Mesenchymal stem cell (in vitro differentiated cells and primary cell): ENCODE measurements at regions not wholly inside any gene's neighbourhood (a gene's known extent, or its start where the extent isn't known, plus 50 kb on each side); places are given as distances from the start of the nearest gene placed in this dataset.

ENCODE experiments used
- DNase-seq: peaks from one replicate; pipeline ENCODE4 v3.0.0-alpha.2; 2013
- H2AFZ ChIP-seq: one replicate; pipeline ENCODE4 v1.6.1; 2013; ENCODE audit warnings: low read depth, mild to moderate bottlenecking, control low read depth, inconsistent platforms, low read length, moderate library complexity
- H2AK5ac ChIP-seq: 2 replicates; pipeline ENCODE4 v1.6.1; 2013; ENCODE audit warnings: low read length, moderate library complexity, mild to moderate bottlenecking, inconsistent platforms; ENCODE audit not compliant: severe bottlenecking
- H2BK120ac ChIP-seq: one replicate; pipeline ENCODE4 v1.6.1; 2013; ENCODE audit warnings: low read depth, mild to moderate bottlenecking, inconsistent platforms, low read length, moderate library complexity
- H2BK12ac ChIP-seq, 2 experiments: one replicate each; pipeline ENCODE4 v1.6.1; 2013; ENCODE audit warnings: inconsistent platforms in 2 of 2, low read length in 2 of 2, mild to moderate bottlenecking in 2 of 2, moderate library complexity in 2 of 2, control low read depth in 1 of 2
- H2BK15ac ChIP-seq: one replicate; pipeline ENCODE4 v1.6.1; 2013; ENCODE audit warnings: mild to moderate bottlenecking, low read depth, inconsistent platforms; ENCODE audit not compliant: poor library complexity, severe bottlenecking
- H2BK5ac ChIP-seq: 2 replicates; pipeline ENCODE4 v1.6.1; 2013; ENCODE audit warnings: low read depth, mild to moderate bottlenecking, low read length, control low read depth, inconsistent platforms; ENCODE audit not compliant: poor library complexity, severe bottlenecking
- H3K14ac ChIP-seq, 2 experiments: one replicate each; pipeline ENCODE4 v1.6.1; 2013; ENCODE audit warnings: inconsistent platforms in 2 of 2, low read length in 2 of 2, control low read depth in 1 of 2, mild to moderate bottlenecking in 1 of 2, moderate library complexity in 1 of 2
- H3K18ac ChIP-seq, 2 experiments: one replicate each; pipeline ENCODE4 v1.6.1; 2013; ENCODE audit warnings: inconsistent platforms in 2 of 2, low read length in 2 of 2, control low read depth in 1 of 2, low read depth in 1 of 2, mild to moderate bottlenecking in 1 of 2
- H3K23ac ChIP-seq, 2 experiments: one replicate each; pipeline ENCODE4 v1.6.1; 2013; ENCODE audit warnings: inconsistent platforms in 2 of 2, low read length in 2 of 2, mild to moderate bottlenecking in 2 of 2, moderate library complexity in 2 of 2, control low read depth in 1 of 2
- H3K27ac ChIP-seq: 2 replicates; pipeline ENCODE4 v1.5.1; 2013; ENCODE audit warnings: mild to moderate bottlenecking, moderate library complexity, low read length, control low read depth, inconsistent platforms; ENCODE audit not compliant: poor library complexity, severe bottlenecking
- H3K27me3 ChIP-seq, 2 experiments: 2 replicates each; pipeline versions ENCODE4 v1.6.1 to v1.7.0; 2013; ENCODE audit warnings: low read length in 2 of 2, mild to moderate bottlenecking in 2 of 2, moderate library complexity in 2 of 2, control low read depth in 1 of 2, inconsistent platforms in 1 of 2; ENCODE audit not compliant: control insufficient read depth in 1 of 2, insufficient read depth in 1 of 2
- H3K36me3 ChIP-seq, 2 experiments: 2 replicates each; pipeline versions ENCODE4 v1.6.1 to v1.7.0; 2013; ENCODE audit warnings: low read length in 2 of 2, control low read depth in 1 of 2, inconsistent platforms in 1 of 2, low read depth in 1 of 2, mild to moderate bottlenecking in 1 of 2; ENCODE audit not compliant: insufficient read depth in 2 of 2, control insufficient read depth in 1 of 2
- H3K4ac ChIP-seq, 2 experiments: one replicate each; pipeline ENCODE4 v1.6.1; 2013; ENCODE audit warnings: inconsistent platforms in 2 of 2, low read length in 2 of 2, mild to moderate bottlenecking in 2 of 2, moderate library complexity in 2 of 2, control low read depth in 1 of 2, low read depth in 1 of 2
- H3K4me1 ChIP-seq: 2 replicates; pipeline ENCODE4 v1.6.1; 2013; ENCODE audit warnings: low read depth, low read length, control low read depth; ENCODE audit not compliant: control insufficient read depth, insufficient read depth
- H3K4me2 ChIP-seq: 2 replicates; pipeline ENCODE4 v1.6.1; 2013; ENCODE audit warnings: low read length, mild to moderate bottlenecking, inconsistent platforms; ENCODE audit not compliant: poor library complexity, severe bottlenecking
- H3K4me3 ChIP-seq, 2 experiments: 2 replicates each; pipeline versions ENCODE4 v1.5.1 to v1.7.0; 2013; ENCODE audit warnings: low read length in 2 of 2, mild to moderate bottlenecking in 2 of 2, control low read depth in 1 of 2, low read depth in 1 of 2; ENCODE audit not compliant: insufficient read depth in 1 of 2
- H3K79me1 ChIP-seq: replicated peaks from 2 replicates; pipeline ENCODE4 v1.6.1; 2013; ENCODE audit warnings: mild to moderate bottlenecking, control low read depth, low read length, inconsistent platforms; ENCODE audit not compliant: poor library complexity, severe bottlenecking
- H3K9ac ChIP-seq: 2 replicates; pipeline ENCODE4 v1.7.0; 2013; ENCODE audit warnings: mild to moderate bottlenecking, low read length, moderate library complexity
- H3K9me3 ChIP-seq: 2 replicates; pipeline ENCODE4 v1.7.0; 2013; ENCODE audit warnings: mild to moderate bottlenecking, low read length; ENCODE audit not compliant: control insufficient read depth
- H4K8ac ChIP-seq: one replicate; pipeline ENCODE4 v1.6.1; 2013; ENCODE audit warnings: inconsistent platforms, mild to moderate bottlenecking, low read length, moderate library complexity
- H4K91ac ChIP-seq: one replicate; pipeline ENCODE4 v1.6.1; 2013; ENCODE audit warnings: mild to moderate bottlenecking, low read length, inconsistent platforms
- WGBS: methylation state at CpG from one replicate; pipeline ENCODE4 v1.1.7; 2013; ENCODE audit warnings: mixed read lengths; 5-methylcytosine and 5-hydroxymethylcytosine counted together

GRCh38 chr15:94740469-94740868 is 509.1 kb downstream of the MCTP2 start:
- H3K9me3 ChIP-seq = peaks cover 5% of the 10 kb centered on the region
- H3K27ac ChIP-seq = no peak overlapping the region
- no peaks in the 10 kb centered on the region for H3K4me1 ChIP-seq
- no peak overlapping the region for H3K4me2 ChIP-seq
- no peak overlapping the region for H2BK120ac ChIP-seq
- H3K4me3 ChIP-seq = no peak overlapping the region
- H3K36me3 ChIP-seq = no peaks in the 10 kb centered on the region
- DNase-seq = no peak
- no peak overlapping the region for H3K9ac ChIP-seq
- H3K14ac ChIP-seq = no peak overlapping the region
- no peak overlapping the region for H4K91ac ChIP-seq
- no peak overlapping the region for H3K23ac ChIP-seq
- no peak overlapping the region for H2BK5ac ChIP-seq
- no peak overlapping the region for H2BK12ac ChIP-seq
- no peak overlapping the region for H3K18ac ChIP-seq
- H4K8ac ChIP-seq = no peak overlapping the region
- no CpG with 5 or more reads among the region's 2 CpGs for WGBS
- H2BK15ac ChIP-seq = no peak overlapping the region
- H3K79me1 ChIP-seq = no peaks in the 10 kb centered on the region
- H3K27me3 ChIP-seq = no peaks in the 10 kb centered on the region
- H2AFZ ChIP-seq = no peak overlapping the region
- no peak overlapping the region for H3K4ac ChIP-seq
- no peak overlapping the region for H2AK5ac ChIP-seq

DNA sequence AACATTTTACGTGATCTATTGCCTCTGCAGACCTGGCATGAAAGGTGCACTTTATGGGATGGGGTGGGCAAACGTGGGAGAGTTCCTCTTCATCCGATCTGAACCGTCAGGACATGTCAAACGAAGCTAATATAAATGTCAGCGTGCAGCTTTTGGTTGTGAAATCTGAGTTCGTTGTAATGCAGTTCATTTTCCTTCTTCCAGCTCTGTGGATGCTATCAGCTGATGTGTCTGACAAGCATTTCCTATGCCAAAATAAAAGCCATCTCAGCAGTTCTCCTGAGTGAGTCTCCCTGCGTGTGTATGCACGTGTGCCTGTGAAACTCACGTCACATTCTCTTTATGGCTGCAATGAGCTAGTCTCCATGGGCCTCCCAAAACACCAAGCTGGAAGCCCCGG is 512.3 kb downstream of the MCTP2 start:
- Histone ChIP-seq H2BK12ac (no peak overlapping the region), H3K23ac (no peak overlapping the region), H3K9ac (no peak overlapping the region), H3K4ac (no peak overlapping the region), H3K36me3 (no peaks in the 10 kb centered on the region), H4K91ac (no peak overlapping the region), H2BK5ac (no peak overlapping the region), H3K4me1 (no peaks in the 10 kb centered on the region), H3K4me3 (no peak overlapping the region), H3K27ac (no peak overlapping the region), H2BK15ac (no peak overlapping the region), H3K4me2 (no peak overlapping the region), H3K9me3 (peaks cover 5% of the 10 kb centered on the region), H3K27me3 (no peaks in the 10 kb centered on the region), H2AK5ac (no peak overlapping the region), H3K79me1 (no peaks in the 10 kb centered on the region), H2AFZ (peak overlapping the region; percentile 43), H4K8ac (no peak overlapping the region), H3K14ac (no peak overlapping the region), H2BK120ac (no peak overlapping the region), H3K18ac (no peak overlapping the region)
- WGBS = 59% methylated on average over 10 of the region's 11 CpGs
- DNase-seq = no peak

- Histone ChIP-seq H2AK5ac (no peak overlapping the region), H2BK120ac (no peak overlapping the region), H2BK12ac (no peak overlapping the region), H2BK5ac (no peak overlapping the region), H4K8ac (no peak overlapping the region), H3K9ac (no peak overlapping the region), H3K27ac (no peak overlapping the region), H3K36me3 (no peaks in the 10 kb centered on the region), H3K18ac (no peak overlapping the region), H3K4ac (no peak overlapping the region), H2BK15ac (no peak overlapping the region), H3K4me2 (no peak overlapping the region), H3K9me3 (peaks cover 5% of the 10 kb centered on the region), H3K79me1 (no peaks in the 10 kb centered on the region), H2AFZ (no peak overlapping the region), H3K4me1 (no peaks in the 10 kb centered on the region), H3K27me3 (no peaks in the 10 kb centered on the region), H3K23ac (no peak overlapping the region), H4K91ac (no peak overlapping the region), H3K4me3 (no peak overlapping the region), H3K14ac (no peak overlapping the region)
- no peak for DNase-seq
- WGBS = 78% methylated on average over 4 of the region's 5 CpGs
Measured at GRCh38 chr15:94744080-94744793, 512.9 kb downstream of the MCTP2 start.

DNA sequence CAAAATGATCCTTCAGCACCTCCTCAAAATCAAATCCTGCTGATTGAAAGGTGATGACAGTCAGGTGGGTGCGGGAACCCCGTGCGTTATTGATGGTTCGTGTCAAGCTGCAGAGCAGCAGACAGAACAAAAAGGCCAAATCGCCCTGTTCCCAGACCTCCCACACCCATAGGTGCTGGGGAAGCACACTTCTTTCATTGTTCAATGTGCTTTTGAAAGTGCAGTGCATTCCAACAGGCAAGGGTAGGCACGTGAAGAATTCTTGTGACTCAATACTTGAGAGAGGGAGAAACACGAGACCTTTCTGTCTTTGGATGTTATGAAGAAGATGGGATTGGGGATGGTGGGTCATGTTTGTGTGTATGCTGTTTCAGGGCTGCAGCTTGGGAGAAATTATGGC is 514.0 kb downstream of the MCTP2 start:
- no peak overlapping the region for H2BK5ac ChIP-seq
- 89% methylated on average over 7 of the region's 7 CpGs for WGBS
- H3K27ac ChIP-seq = no peak overlapping the region

More for the DNA sequence above, 514.0 kb downstream of the MCTP2 start:
- no peak overlapping the region for H2AK5ac ChIP-seq
- H2BK15ac ChIP-seq = no peak overlapping the region
- no peak overlapping the region for H3K4me2 ChIP-seq
- H3K14ac ChIP-seq = no peak overlapping the region
- no peak overlapping the region for H4K8ac ChIP-seq
- H3K4me3 ChIP-seq = no peak overlapping the region
- H3K79me1 ChIP-seq = no peaks in the 10 kb centered on the region
- peaks cover 5% of the 10 kb centered on the region for H3K9me3 ChIP-seq
- no peak overlapping the region for H2AFZ ChIP-seq
- no peak overlapping the region for H2BK120ac ChIP-seq
- H3K36me3 ChIP-seq = no peaks in the 10 kb centered on the region
- no peaks in the 10 kb centered on the region for H3K27me3 ChIP-seq
- no peak overlapping the region for H4K91ac ChIP-seq
- no peak overlapping the region for H3K23ac ChIP-seq
- no peaks in the 10 kb centered on the region for H3K4me1 ChIP-seq
- H3K4ac ChIP-seq = no peak overlapping the region
- no peak overlapping the region for H3K18ac ChIP-seq
- no peak overlapping the region for H3K9ac ChIP-seq
- no peak for DNase-seq
- no peak overlapping the region for H2BK12ac ChIP-seq
